HUES6 (cell line): ENCODE measurements at regions not wholly inside any gene's neighbourhood (a gene's known extent, or its start where the extent isn't known, plus 50 kb on each side); places are given as distances from the start of the nearest gene placed in this dataset.

ENCODE experiments used
- H3K27ac ChIP-seq: 2 replicates; pipeline ENCODE4 v1.7.0; 2013; ENCODE audit warnings: low read depth, mild to moderate bottlenecking, low read length, inconsistent platforms
- H3K27me3 ChIP-seq: 2 replicates; pipeline ENCODE4 v1.6.1; 2013; ENCODE audit warnings: low read length; ENCODE audit not compliant: control insufficient read depth, insufficient read depth
- H3K36me3 ChIP-seq: 2 replicates; pipeline ENCODE4 v1.6.1; 2013; ENCODE audit warnings: low read length; ENCODE audit not compliant: control insufficient read depth, insufficient read depth
- H3K4me1 ChIP-seq: 2 replicates; pipeline ENCODE4 v1.6.1; 2013; ENCODE audit warnings: low read length; ENCODE audit not compliant: control insufficient read depth, insufficient read depth
- H3K4me3 ChIP-seq: 2 replicates; pipeline ENCODE4 v1.5.1; 2013; ENCODE audit warnings: low read depth, low read length
- H3K9ac ChIP-seq: one replicate; pipeline ENCODE4 v1.6.1; 2013; ENCODE audit warnings: mild to moderate bottlenecking, low read length
- H3K9me3 ChIP-seq: 2 replicates; pipeline ENCODE4 v1.6.1; 2013; ENCODE audit warnings: low read depth, low read length; ENCODE audit not compliant: control insufficient read depth, insufficient read depth

GRCh38 chr11:115922876-115923275 lies 418.7 kb upstream of the CADM1 start:
- Histone ChIP-seq H3K27ac (no peak overlapping the region), H3K9me3 (no peaks in the 10 kb centered on the region), H3K9ac (no peak overlapping the region), H3K36me3 (no peaks in the 10 kb centered on the region), H3K4me1 (peaks cover 2% of the 10 kb centered on the region; the same call in 1 of the 2 replicates), H3K27me3 (peaks cover 13% of the 10 kb centered on the region), H3K4me3 (no peak overlapping the region)

DNA sequence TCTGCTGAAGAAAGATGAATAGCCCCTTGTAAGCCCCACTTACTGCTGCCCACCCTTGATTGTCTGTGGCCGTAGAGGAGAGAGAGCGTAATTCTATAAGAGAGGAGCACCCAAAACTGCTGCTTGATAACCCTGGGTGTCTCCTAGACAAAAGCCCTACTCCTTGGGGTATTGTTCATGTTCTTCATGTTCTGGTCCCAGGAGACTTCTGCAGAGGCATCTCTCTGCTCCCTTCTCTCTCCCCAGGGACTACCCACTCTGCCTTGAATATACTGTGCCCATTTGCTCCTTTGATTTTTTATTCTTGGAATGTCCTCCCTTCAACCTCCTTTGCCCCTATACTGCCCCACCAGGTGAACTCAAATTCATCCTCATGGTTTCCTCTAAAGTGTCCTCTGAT lies 417.8 kb upstream of the CADM1 start:
- H3K4me3 ChIP-seq: no peak overlapping the region
- no peaks in the 10 kb centered on the region for H3K36me3 ChIP-seq
- peaks cover 13% of the 10 kb centered on the region for H3K27me3 ChIP-seq
- H3K9me3 ChIP-seq: no peaks in the 10 kb centered on the region
- H3K9ac ChIP-seq: no peak overlapping the region
- no peak overlapping the region for H3K27ac ChIP-seq
- peaks cover 2% of the 10 kb centered on the region; the same call in 1 of the 2 replicates for H3K4me1 ChIP-seq

DNA sequence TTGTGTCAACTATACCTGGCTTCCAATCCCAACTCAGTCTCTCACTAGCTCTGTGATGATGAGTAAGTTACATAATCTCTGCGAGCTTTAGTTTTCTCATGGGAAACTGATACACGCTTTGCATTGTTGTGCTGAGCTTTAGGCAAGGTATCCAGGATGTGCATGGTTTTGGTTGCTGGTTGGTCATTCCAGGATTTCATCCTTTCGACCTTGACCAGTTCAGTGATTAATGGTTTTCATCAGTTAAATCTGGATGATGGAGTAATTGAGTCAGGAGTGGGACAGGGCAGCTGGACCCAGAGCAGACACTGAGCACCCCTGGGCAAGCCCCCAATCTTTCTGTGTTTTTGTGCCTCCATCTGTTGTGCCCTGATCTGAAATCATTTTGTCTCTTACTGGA lies 417.3 kb upstream of the CADM1 start:
- H3K9me3 ChIP-seq: no peaks in the 10 kb centered on the region
- H3K9ac ChIP-seq: no peak overlapping the region
- H3K36me3 ChIP-seq: no peaks in the 10 kb centered on the region
- H3K27ac ChIP-seq: no peak overlapping the region
- no peak overlapping the region for H3K4me3 ChIP-seq
- peaks cover 13% of the 10 kb centered on the region for H3K27me3 ChIP-seq
- peaks cover 2% of the 10 kb centered on the region; the same call in 1 of the 2 replicates for H3K4me1 ChIP-seq

DNA sequence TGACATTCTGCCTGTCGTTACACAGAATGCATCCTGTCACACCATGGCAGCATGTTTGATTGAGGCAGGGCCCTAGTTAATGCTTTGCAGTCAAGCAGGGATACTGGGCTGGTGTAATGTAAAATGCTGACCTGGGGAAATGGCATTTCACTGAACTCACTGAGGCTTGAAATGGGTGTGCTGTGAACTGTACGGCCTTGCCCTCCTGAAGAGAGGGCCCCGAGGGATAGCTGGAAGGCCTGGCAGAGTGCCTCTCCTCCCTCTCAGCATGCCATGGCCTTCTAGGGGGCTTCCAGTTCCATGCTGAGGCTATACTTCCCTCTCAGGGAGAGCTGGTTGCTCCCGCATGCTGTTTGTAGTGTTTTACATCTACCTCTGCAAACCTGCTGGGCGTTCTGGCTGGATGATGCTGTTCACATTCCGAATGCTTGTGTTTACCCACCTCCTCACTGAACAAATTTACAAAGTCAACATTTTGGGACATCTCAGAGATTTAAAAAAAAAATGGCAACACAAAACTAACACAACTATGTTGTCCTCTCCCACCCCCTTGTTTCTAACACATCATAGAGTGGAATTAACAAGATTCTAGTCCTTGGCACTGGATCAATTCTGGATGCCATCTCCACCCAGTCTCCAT lies 416.7 kb upstream of the CADM1 start:
- H3K36me3 ChIP-seq: no peaks in the 10 kb centered on the region
- no peak overlapping the region for H3K4me3 ChIP-seq
- H3K9me3 ChIP-seq: no peaks in the 10 kb centered on the region
- peaks cover 2% of the 10 kb centered on the region; the same call in 1 of the 2 replicates for H3K4me1 ChIP-seq
- H3K9ac ChIP-seq: no peak overlapping the region
- H3K27me3 ChIP-seq: peaks cover 13% of the 10 kb centered on the region
- no peak overlapping the region for H3K27ac ChIP-seq

DNA sequence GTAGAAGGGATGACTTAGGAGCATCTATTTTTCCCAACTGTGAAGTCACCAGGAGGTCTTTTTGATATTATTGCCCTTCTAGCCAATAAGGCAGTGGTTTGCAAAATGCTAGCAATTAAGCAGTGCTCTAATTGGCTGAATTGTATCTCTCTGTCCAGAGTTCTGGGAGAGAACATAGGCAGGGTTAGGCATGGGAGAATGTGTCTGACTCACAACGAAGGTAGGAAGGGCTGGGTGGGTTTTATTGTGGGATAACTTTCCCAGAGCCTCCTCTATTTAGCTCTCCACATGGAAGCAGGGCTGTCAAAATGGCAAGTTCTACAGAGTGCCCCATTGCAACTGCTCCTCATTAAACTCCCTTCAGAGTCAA lies 415.9 kb upstream of the CADM1 start:
- Histone ChIP-seq H3K36me3 (no peaks in the 10 kb centered on the region), H3K9ac (no peak overlapping the region), H3K9me3 (no peaks in the 10 kb centered on the region), H3K27me3 (peaks cover 13% of the 10 kb centered on the region), H3K4me1 (peaks cover 2% of the 10 kb centered on the region; the same call in 1 of the 2 replicates), H3K4me3 (no peak overlapping the region), H3K27ac (no peak overlapping the region)

DNA sequence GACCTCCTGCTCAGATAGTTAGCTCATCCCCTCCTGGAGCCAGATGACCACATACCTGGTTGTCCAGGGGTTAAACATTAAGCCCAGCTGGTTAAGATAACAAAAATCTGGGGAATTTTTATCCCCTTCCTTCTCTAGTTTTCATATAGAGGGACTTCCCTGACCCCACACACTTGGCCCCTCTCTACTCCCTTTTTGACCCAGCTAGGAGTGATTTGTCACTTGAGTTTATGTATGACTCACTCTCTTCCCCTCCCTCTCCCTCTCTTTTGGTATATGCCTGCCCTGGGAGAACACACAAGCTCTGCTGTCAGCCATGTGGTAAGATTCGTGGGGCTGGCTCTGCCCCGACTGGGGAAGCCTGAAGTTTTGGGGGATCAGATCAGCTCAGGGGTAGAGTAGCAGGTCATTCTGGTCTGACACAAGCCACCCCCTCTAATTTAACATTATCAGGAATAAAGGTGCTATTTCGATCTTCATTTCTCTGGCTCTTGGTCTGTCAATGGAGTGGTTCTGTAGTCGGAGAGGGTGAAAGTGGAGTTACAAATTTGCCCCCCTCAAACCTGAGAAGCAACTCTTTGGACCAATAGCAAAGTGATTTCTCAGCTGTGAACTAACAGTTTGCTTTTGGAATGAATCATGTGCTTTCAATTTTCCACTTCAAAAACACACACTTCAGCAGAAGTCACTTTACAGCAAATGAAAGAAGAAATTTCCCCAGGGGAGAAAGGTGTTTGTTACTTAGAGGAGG lies 415.3 kb upstream of the CADM1 start:
- peaks cover 2% of the 10 kb centered on the region; the same call in 1 of the 2 replicates for H3K4me1 ChIP-seq
- H3K27ac ChIP-seq: no peak overlapping the region
- peaks cover 13% of the 10 kb centered on the region for H3K27me3 ChIP-seq
- no peaks in the 10 kb centered on the region for H3K36me3 ChIP-seq
- H3K9me3 ChIP-seq: no peaks in the 10 kb centered on the region
- no peak overlapping the region for H3K9ac ChIP-seq
- H3K4me3 ChIP-seq: no peak overlapping the region

DNA sequence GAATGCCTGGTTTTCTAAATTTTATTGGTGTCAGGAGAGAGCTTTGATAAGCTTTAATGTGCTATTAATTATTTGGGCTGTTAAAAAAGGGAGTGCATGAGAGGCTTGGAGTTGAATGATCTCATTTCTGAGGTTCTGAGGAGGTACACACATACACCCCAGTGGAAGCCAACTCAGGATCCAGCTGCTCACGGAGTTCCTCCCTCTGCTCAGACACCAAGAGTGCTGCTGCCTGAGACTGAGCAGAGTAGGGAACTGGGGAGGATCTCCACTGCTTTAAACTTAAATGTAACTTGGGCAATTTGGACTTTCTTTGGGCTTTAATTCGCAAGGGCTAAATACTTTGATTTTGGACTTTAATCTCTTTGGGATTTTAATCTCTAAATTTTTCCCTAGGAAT lies 414.4 kb upstream of the CADM1 start:
- no peak overlapping the region for H3K9ac ChIP-seq
- peaks cover 2% of the 10 kb centered on the region; the same call in 1 of the 2 replicates for H3K4me1 ChIP-seq
- no peaks in the 10 kb centered on the region for H3K9me3 ChIP-seq
- H3K27me3 ChIP-seq: peaks cover 13% of the 10 kb centered on the region
- no peak overlapping the region for H3K27ac ChIP-seq
- H3K36me3 ChIP-seq: no peaks in the 10 kb centered on the region
- H3K4me3 ChIP-seq: no peak overlapping the region

DNA sequence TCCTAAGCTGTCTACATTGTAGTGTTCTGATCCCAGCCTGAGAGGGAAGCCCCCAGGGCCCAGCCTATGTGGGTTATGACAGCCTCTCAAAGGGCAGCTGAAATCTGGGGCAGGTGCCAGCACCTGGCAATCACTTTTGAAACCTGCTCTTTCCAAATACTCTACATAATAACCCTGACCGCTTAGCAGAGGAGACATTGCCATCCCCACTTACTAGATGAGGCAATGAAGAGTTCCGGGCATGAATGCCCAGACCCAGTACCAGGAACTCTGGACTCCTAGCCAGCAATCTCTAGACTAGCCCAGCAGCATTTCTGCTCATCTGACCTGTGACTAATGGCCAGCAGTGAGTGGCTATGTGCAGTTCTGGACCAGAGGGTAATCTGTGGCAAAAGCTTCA lies 412.4 kb upstream of the CADM1 start:
- no peak overlapping the region for H3K4me3 ChIP-seq
- no peak overlapping the region for H3K27ac ChIP-seq
- no peaks in the 10 kb centered on the region for H3K36me3 ChIP-seq
- no peaks in the 10 kb centered on the region for H3K9me3 ChIP-seq
- no peak overlapping the region for H3K9ac ChIP-seq
- peaks cover 2% of the 10 kb centered on the region; the same call in 1 of the 2 replicates for H3K4me1 ChIP-seq
- H3K27me3 ChIP-seq: peaks cover 6% of the 10 kb centered on the region; the same call in 1 of the 2 replicates

GRCh38 chr11:115912484-115912945 lies 408.3 kb upstream of the CADM1 start:
- H3K4me3 ChIP-seq: no peak overlapping the region
- no peaks in the 10 kb centered on the region; the same call in 1 of the 2 replicates for H3K27me3 ChIP-seq
- no peak overlapping the region for H3K9ac ChIP-seq
- H3K36me3 ChIP-seq: no peaks in the 10 kb centered on the region
- no peaks in the 10 kb centered on the region for H3K9me3 ChIP-seq
- H3K27ac ChIP-seq: no peak overlapping the region
- no peaks in the 10 kb centered on the region for H3K4me1 ChIP-seq

- Histone ChIP-seq H3K9ac (no peak overlapping the region), H3K9me3 (no peaks in the 10 kb centered on the region), H3K27me3 (no peaks in the 10 kb centered on the region; the same call in 1 of the 2 replicates), H3K4me3 (no peak overlapping the region), H3K4me1 (no peaks in the 10 kb centered on the region), H3K36me3 (no peaks in the 10 kb centered on the region), H3K27ac (no peak overlapping the region)
Observed at GRCh38 chr11:115911613-115912346, 407.6 kb upstream of the CADM1 start.

DNA sequence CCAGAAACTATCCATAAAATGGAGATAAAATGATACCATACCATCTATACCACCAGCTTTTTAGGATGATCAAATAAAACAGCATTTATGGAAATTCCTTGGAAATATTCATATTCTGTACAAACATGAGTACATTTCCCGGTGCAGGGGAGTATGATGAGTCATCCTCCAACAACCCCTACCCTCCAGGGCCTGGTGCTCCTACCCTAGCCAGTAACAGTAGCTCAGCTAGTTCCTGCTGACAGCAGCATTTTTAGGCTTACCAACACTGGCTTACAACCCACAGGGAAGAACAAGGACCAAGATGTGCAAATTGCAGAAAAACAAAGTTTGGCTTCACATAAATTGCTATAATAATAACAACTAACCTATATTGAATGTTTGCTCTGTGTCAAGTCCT lies 406.2 kb upstream of the CADM1 start:
- no peak overlapping the region for H3K27ac ChIP-seq
- H3K9me3 ChIP-seq: no peaks in the 10 kb centered on the region
- no peaks in the 10 kb centered on the region for H3K36me3 ChIP-seq
- H3K4me3 ChIP-seq: no peak overlapping the region
- no peak overlapping the region for H3K9ac ChIP-seq
- no peaks in the 10 kb centered on the region for H3K27me3 ChIP-seq
- no peaks in the 10 kb centered on the region for H3K4me1 ChIP-seq
